HepG2 (cell line): ENCODE measurements at regions not wholly inside any gene's neighbourhood (a gene's known extent, or its start where the extent isn't known, plus 50 kb on each side); places are given as distances from the start of the nearest gene placed in this dataset.

Source experiments
- FOXA3 ChIP-seq: IDR thresholded peaks from 2 replicates; pipeline ENCODE4 v1.6.1; 2016; ENCODE audit warnings: missing genetic modification reagents, missing compliant biosample characterization
- HNF1B ChIP-seq: sonication (generic); formaldehyde crosslinking; IDR thresholded peaks from 2 replicates; pipeline ENCODE4 v1.5.1; 2020; ENCODE audit warnings: mild to moderate bottlenecking, moderate library complexity, missing genetic modification reagents
- IKZF5 ChIP-seq: IDR thresholded peaks from 2 replicates; pipeline ENCODE4 v1.6.1; 2018; ENCODE audit warnings: missing genetic modification reagents, mild to moderate bottlenecking, missing compliant biosample characterization
- MED8 ChIP-seq: sonication (generic); formaldehyde crosslinking; IDR thresholded peaks from 2 replicates; pipeline ENCODE4 v1.8.1; 2023; ENCODE audit warnings: mild to moderate bottlenecking, missing genetic modification reagents; ENCODE audit not compliant: insufficient replicate concordance
- NFATC3 ChIP-seq: sonication (generic); formaldehyde crosslinking; IDR thresholded peaks from 2 replicates; pipeline ENCODE4 v1.5.1; 2020; ENCODE audit warnings: mild to moderate bottlenecking, missing genetic modification reagents
- REST ChIP-seq, 2 experiments: IDR thresholded peaks; 2 replicates each; pipeline ENCODE4 v1.6.1; 2011 to 2012; ENCODE audit warnings: low read length in 2 of 2, borderline replicate concordance in 1 of 2, low read depth in 1 of 2, mild to moderate bottlenecking in 1 of 2, moderate library complexity in 1 of 2
- RNF219 ChIP-seq: sonication (generic); formaldehyde crosslinking; IDR thresholded peaks from 2 replicates; pipeline ENCODE4 v1.5.0; 2020; ENCODE audit warnings: mild to moderate bottlenecking, missing genetic modification reagents
- SOX5 ChIP-seq: IDR thresholded peaks from 2 replicates; pipeline ENCODE4 v1.6.1; 2016; ENCODE audit warnings: borderline replicate concordance
- TFDP2 ChIP-seq: sonication (generic); formaldehyde crosslinking; IDR thresholded peaks from 2 replicates; pipeline ENCODE4 v1.4.0; 2020; ENCODE audit warnings: missing genetic modification reagents
- THAP9 ChIP-seq: sonication (generic); formaldehyde crosslinking; IDR thresholded peaks from 2 replicates; pipeline ENCODE4; 2020; ENCODE audit warnings: missing genetic modification reagents, mild to moderate bottlenecking, borderline replicate concordance
- ZFP36 ChIP-seq: fragments of 150-350 bp; IDR thresholded peaks from 2 replicates; pipeline ENCODE4 v1.6.1; 2018; ENCODE audit warnings: borderline replicate concordance, low read length, low read depth; ENCODE audit not compliant: partially characterized antibody
- ZIK1 ChIP-seq: sonication (generic); formaldehyde crosslinking; IDR thresholded peaks from 2 replicates; pipeline ENCODE4 v1.5.0; 2020; ENCODE audit warnings: mild to moderate bottlenecking, low read depth, missing genetic modification reagents, borderline replicate concordance
- ZNF160 ChIP-seq: sonication (generic); formaldehyde crosslinking; IDR thresholded peaks from 2 replicates; pipeline ENCODE4 v1.8.0; 2022; ENCODE audit warnings: mild to moderate bottlenecking, inconsistent platforms, missing genetic modification reagents
- ZNF333 ChIP-seq: sonication (generic); formaldehyde crosslinking; IDR thresholded peaks from 2 replicates; pipeline ENCODE4 v1.4.0; 2020; ENCODE audit warnings: mild to moderate bottlenecking, missing genetic modification reagents, borderline replicate concordance
- ZNF577 ChIP-seq: sonication (generic); formaldehyde crosslinking; IDR thresholded peaks from 2 replicates; pipeline ENCODE4 v1.4.0; 2020; ENCODE audit warnings: mild to moderate bottlenecking, low read depth, missing genetic modification reagents, borderline replicate concordance
- ZNF777 ChIP-seq: sonication (generic); formaldehyde crosslinking; IDR thresholded peaks from 2 replicates; pipeline ENCODE4 v1.4.0; 2020; ENCODE audit warnings: missing genetic modification reagents
- ZNF891 ChIP-seq: sonication (generic); formaldehyde crosslinking; IDR thresholded peaks from 2 replicates; pipeline ENCODE4 v1.5.0; 2020; ENCODE audit warnings: mild to moderate bottlenecking, missing genetic modification reagents

- TF ChIP-seq ZNF891: no peak
- no peak for TF ChIP-seq ZNF777
- TF ChIP-seq MED8 (CRISPR knock-in tag): no peak
- no peak for TF ChIP-seq TFDP2 (CRISPR knock-in tag)
- peak; percentile 82; the same call in 1 of the 2 replicates for TF ChIP-seq SOX5 (CRISPR knock-in tag)
- TF ChIP-seq THAP9 (CRISPR knock-in tag): no peak
- TF ChIP-seq HNF1B: no peak
- TF ChIP-seq NFATC3 (CRISPR knock-in tag): no peak
- TF ChIP-seq FOXA3: peak; percentile 80
- no peak for TF ChIP-seq ZIK1 (CRISPR knock-in tag)
- no peak for TF ChIP-seq RNF219 (CRISPR knock-in tag)
- TF ChIP-seq ZFP36: no peak
- no peak for TF ChIP-seq REST (IDR thresholded peaks at IDR 0.05; ENCODE audit: borderline replicate concordance in 1 of 2, low read depth in 1 of 2, low read length in 2 of 2)
- no peak for TF ChIP-seq ZNF160 (CRISPR knock-in tag)
- no peak for TF ChIP-seq IKZF5 (CRISPR knock-in tag)
- TF ChIP-seq ZNF333 (CRISPR knock-in tag): no peak
- no peak for TF ChIP-seq ZNF577 (CRISPR knock-in tag)
Measured at GRCh38 chr1:94759188-94759587, 61.0 kb upstream of the SLC44A3 start (continued).
